GM12864 (cell line): ENCODE measurements at regions not wholly inside any gene's neighbourhood (a gene's known extent, or its start where the extent isn't known, plus 50 kb on each side); places are given as distances from the start of the nearest gene placed in this dataset.

ENCODE experiments used
- DNase-seq: peaks from one replicate; pipeline ENCODE4 v3.0.0-alpha.2; 2011; ENCODE audit warnings: low read depth
- H3K4me3 ChIP-seq: 2 replicates; pipeline ENCODE4 v1.5.1; 2011; ENCODE audit warnings: mild to moderate bottlenecking, low read depth, low read length, control low read depth
- TF ChIP-seq, protein P1 (sequence below): IDR thresholded peaks from 2 replicates; pipeline ENCODE4 v1.5.1; 2011; ENCODE audit warnings: low read depth, mild to moderate bottlenecking, moderate library complexity, low read length, control low read depth, inconsistent platforms; ENCODE audit errors: missing control alignments

DNA sequence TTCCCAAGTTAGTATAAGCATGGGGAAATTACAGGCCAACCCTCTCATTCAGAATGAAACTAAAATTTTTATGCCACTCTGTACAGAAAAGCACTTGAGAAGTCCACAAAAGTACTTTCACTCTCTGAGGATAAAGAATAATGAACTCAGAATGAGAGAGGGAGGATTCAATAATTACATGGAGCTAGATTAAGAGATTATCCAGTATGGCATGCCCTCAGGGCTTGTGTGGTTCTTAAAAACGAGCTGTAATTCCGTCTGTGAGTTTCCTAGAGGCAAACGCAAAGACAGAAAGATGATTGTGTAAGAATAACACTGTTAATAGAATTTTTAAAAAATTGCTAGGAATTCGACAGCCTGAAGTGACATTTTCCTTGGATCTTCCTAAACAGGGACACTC lies 126.8 kb upstream of the PTCH1 start:
- DNase-seq = no peak
- no peak overlapping the region for H3K4me3 ChIP-seq
- TF ChIP-seq, protein P1, sequence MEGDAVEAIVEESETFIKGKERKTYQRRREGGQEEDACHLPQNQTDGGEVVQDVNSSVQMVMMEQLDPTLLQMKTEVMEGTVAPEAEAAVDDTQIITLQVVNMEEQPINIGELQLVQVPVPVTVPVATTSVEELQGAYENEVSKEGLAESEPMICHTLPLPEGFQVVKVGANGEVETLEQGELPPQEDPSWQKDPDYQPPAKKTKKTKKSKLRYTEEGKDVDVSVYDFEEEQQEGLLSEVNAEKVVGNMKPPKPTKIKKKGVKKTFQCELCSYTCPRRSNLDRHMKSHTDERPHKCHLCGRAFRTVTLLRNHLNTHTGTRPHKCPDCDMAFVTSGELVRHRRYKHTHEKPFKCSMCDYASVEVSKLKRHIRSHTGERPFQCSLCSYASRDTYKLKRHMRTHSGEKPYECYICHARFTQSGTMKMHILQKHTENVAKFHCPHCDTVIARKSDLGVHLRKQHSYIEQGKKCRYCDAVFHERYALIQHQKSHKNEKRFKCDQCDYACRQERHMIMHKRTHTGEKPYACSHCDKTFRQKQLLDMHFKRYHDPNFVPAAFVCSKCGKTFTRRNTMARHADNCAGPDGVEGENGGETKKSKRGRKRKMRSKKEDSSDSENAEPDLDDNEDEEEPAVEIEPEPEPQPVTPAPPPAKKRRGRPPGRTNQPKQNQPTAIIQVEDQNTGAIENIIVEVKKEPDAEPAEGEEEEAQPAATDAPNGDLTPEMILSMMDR = no peak

DNA sequence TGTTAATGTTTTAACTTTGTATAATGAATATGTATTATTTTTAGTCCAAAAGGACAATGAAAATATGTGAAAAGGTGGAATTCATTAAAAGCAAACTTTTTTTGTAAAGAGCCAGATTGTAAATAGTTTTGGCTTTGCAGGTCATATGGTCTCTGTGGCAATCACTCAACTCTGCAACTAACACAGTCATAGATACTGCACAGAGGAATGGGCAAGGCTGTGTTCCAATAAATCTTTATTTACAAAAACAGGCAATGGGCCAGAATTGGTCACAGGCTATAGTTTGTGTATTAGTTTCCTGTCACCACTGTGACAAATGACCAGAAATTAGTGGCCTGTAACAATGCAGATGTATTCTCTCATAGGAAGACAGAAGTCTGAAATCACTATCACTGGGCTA lies 125.4 kb upstream of the PTCH1 start:
- no peak for DNase-seq

DNA sequence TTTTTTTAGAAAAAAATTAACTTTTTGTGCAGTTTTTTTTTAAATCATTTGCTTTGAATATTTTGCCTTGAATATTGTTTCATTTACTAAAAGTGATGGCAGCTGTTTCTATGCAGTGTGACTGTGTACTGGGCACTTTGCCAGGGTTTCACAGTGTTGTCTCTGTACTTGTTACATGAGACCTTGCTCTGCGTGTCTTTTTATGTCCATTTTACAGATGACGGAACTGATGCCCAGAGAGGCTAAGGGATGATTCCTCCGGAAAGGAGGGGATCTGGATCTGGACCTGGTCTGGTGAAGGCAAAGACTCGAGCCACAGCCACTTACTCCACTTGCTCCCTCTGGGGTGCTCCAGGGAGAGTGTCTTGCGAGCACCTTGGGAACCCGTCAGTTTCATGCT lies 124.8 kb upstream of the PTCH1 start:
- TF ChIP-seq, protein P1 = no peak
- no peak overlapping the region for H3K4me3 ChIP-seq
- DNase-seq = no peak

More for the DNA sequence above, 125.4 kb upstream of the PTCH1 start:
- TF ChIP-seq, protein P1 = no peak
- H3K4me3 ChIP-seq = no peak overlapping the region

DNA sequence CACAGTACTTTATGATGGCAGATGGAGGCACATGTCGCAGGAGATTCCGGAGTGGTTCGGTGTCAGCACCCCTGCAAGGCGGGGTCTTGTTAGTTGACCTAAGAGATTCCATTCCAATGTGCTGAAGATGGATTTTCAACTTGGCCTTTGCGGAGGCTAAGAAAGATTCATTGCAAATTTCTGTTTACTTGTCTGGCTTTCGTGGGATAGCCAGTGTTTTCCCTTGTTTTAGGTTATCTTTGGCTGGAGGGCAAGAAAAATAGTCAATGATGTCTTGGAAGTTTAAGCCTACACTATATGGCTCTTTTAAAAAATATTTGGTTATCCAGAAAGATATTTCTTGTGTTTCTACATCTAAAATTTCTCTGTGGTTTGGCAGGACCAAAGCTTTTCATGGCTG lies 123.6 kb upstream of the PTCH1 start:
- DNase-seq = no peak
- TF ChIP-seq, protein P1 = no peak
- H3K4me3 ChIP-seq = no peak overlapping the region

DNA sequence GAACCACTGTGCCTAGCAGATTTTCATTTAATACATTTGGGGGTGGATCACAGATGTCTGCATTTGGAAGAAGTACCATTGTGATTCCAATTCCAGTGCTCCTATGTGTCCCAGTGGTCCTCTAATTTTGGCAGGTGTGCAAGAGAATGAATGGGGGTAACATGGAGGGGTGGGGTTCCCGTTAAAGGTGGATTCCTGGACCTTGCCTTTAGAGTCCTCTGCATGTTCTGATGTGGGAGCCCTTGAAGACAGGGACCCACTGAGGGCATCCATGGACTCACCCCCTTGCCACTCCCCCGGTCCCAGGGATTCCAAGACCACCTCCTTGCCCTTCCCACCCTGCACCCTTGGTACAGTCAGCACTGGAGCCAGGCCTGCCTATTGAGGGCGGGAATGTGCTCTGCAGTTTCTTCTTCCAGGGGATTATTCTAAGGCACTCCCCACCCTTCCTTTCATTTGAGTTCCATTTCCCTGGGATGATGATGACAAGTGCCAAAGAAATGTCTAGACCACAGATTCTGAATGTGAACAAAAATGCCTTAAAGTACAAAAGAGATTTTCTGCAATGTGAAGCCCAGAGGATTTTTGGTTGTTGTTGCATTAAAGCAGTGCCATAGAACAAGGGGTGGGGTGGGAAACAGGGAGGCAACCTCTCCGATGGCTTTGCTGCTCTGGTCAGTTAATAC lies 119.4 kb upstream of the PTCH1 start:
- TF ChIP-seq, protein P1 = no peak
- H3K4me3 ChIP-seq = no peak overlapping the region
- no peak for DNase-seq

DNA sequence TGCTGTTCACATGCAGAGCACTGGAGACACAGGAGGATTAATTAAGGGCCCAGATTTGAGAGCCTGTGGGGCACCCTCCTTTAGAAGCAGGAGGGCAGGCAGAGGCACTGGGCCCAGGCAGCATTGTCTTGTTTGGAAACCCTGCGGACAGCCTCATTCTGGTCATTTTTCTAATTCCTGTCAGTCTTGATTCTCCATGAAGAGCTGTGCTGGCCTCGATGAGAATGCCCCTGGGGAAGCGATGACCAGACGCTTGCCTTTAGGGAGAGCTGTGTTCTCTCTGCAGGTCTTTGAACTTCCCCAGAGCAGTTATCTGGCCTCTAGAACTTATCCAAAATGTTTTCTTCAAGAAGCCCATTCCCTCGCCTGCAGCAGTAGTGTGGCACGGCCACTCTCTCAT lies 117.8 kb upstream of the PTCH1 start:
- TF ChIP-seq, protein P1 = no peak
- no peak for DNase-seq
- H3K4me3 ChIP-seq = no peak overlapping the region

DNA sequence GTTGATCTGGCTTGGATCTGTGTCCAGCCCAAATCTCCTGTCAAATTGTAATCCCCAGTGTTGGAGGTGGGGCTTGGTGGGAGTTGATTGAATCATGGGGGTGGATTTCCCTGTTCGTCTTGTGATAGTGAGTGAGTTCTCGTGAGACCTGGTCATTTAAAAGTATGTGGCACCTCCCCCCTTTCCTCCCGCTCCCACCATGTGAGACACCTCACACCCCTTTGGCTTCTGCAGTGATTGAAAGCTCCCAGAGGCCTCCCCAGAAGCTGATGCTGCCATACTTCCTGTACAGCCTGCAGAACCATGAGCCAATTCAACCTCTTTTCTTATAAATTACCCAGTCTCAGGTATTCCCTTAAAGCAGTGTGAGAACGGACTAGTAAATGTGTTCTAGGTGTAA lies 117.3 kb upstream of the PTCH1 start:
- no peak overlapping the region for H3K4me3 ChIP-seq
- TF ChIP-seq, protein P1 = no peak

More for the DNA sequence above, 117.3 kb upstream of the PTCH1 start:
- no peak for DNase-seq
